OCI-LY3 (cell line): ENCODE measurements at regions not wholly inside any gene's neighbourhood (a gene's known extent, or its start where the extent isn't known, plus 50 kb on each side); places are given as distances from the start of the nearest gene placed in this dataset.

ENCODE experiments used
- CTCF ChIP-seq: fragments of 200-600, 300-600 bp; sonication (generic); IDR thresholded peaks from 2 replicates; pipeline ENCODE4 v1.5.1; 2014; ENCODE audit warnings: antibody characterized with exemption, low read length, low read depth
- EZH2phosphoT487 ChIP-seq: fragments of 200-600 bp; shearing (Covaris generic); IDR thresholded peaks from 2 replicates; pipeline ENCODE4 v1.6.1; 2018; ENCODE audit warnings: antibody characterized with exemption, mixed run types, low read depth

- no peak for TF ChIP-seq CTCF
- no peak for TF ChIP-seq EZH2phosphoT487
Observed at GRCh38 chr4:151934766-151935165, 174.0 kb upstream of the GATB start.
